Endodermal cell (in vitro differentiated cells): ENCODE measurements at regions not wholly inside any gene's neighbourhood (a gene's known extent, or its start where the extent isn't known, plus 50 kb on each side); places are given as distances from the start of the nearest gene placed in this dataset.

ENCODE experiments used
- DNase-seq: peaks from one replicate; pipeline ENCODE4 v3.0.0-alpha.2; 2017
- H3K27ac ChIP-seq: 2 replicates; pipeline ENCODE4 v1.5.1; 2013; ENCODE audit warnings: mild to moderate bottlenecking, low read depth, low read length, moderate library complexity
- H3K27me3 ChIP-seq: 2 replicates; pipeline ENCODE4 v1.6.1; 2013; ENCODE audit warnings: mild to moderate bottlenecking, low read length, moderate library complexity; ENCODE audit not compliant: insufficient read depth, control insufficient read depth, poor library complexity, severe bottlenecking
- H3K36me3 ChIP-seq: 2 replicates; pipeline ENCODE4 v1.7.0; 2013; ENCODE audit warnings: mild to moderate bottlenecking, low read length, moderate library complexity; ENCODE audit not compliant: control insufficient read depth, insufficient read depth
- H3K4me1 ChIP-seq: one replicate; pipeline ENCODE4 v1.7.0; 2013; ENCODE audit warnings: low read length; ENCODE audit not compliant: control insufficient read depth, insufficient read depth
- H3K4me3 ChIP-seq: 2 replicates; pipeline ENCODE4 v1.5.1; 2013; ENCODE audit warnings: mild to moderate bottlenecking, low read length, moderate library complexity
- H3K9ac ChIP-seq: 2 replicates; pipeline ENCODE4 v1.6.1; 2013; ENCODE audit warnings: mild to moderate bottlenecking, low read length, moderate library complexity; ENCODE audit not compliant: poor library complexity, severe bottlenecking; ENCODE audit errors: extremely low read depth
- H3K9me3 ChIP-seq: 2 replicates; pipeline ENCODE4 v1.6.1; 2013; ENCODE audit warnings: mild to moderate bottlenecking, low read length, moderate library complexity; ENCODE audit not compliant: control insufficient read depth
- H3K27ac Mint-ChIP-seq: 2 replicates; pipeline ENCODE4 v1.8.0; 2020; ENCODE audit warnings: mixed read lengths
- H3K27me3 Mint-ChIP-seq: 2 replicates; pipeline ENCODE4 v1.8.0; 2021; ENCODE audit warnings: mild to moderate bottlenecking, mixed read lengths; ENCODE audit not compliant: insufficient read depth
- H3K36me3 Mint-ChIP-seq: 2 replicates; pipeline ENCODE4 v1.8.0; 2020; ENCODE audit warnings: low read depth, mixed read lengths
- H3K4me1 Mint-ChIP-seq: 2 replicates; pipeline ENCODE4 v1.8.0; 2020; ENCODE audit warnings: mixed read lengths
- H3K4me3 Mint-ChIP-seq: 2 replicates; pipeline ENCODE4 v1.8.0; 2020; ENCODE audit warnings: mild to moderate bottlenecking, moderate library complexity, mixed read lengths
- H3K9me3 Mint-ChIP-seq: 2 replicates; pipeline ENCODE4 v1.8.0; 2020; ENCODE audit warnings: mild to moderate bottlenecking, mixed read lengths
- WGBS, 2 experiments: methylation state at CpG; one replicate each; pipeline versions ENCODE4 v1.1.5 to v1.1.7; 2013; ENCODE audit warnings: missing lambda C conversion rate in 2 of 2, mixed read lengths in 1 of 2; ENCODE audit not compliant: insufficient coverage in 1 of 2, insufficient read length in 1 of 2; 5-methylcytosine and 5-hydroxymethylcytosine counted together
- TF ChIP-seq, protein P1 (sequence below): fragments of 200-600 bp; sonication (generic); conservative IDR thresholded peaks from 2 replicates; pipeline ENCODE4 v1.5.0; 2021; ENCODE audit warnings: antibody characterized with exemption, mild to moderate bottlenecking

DNA sequence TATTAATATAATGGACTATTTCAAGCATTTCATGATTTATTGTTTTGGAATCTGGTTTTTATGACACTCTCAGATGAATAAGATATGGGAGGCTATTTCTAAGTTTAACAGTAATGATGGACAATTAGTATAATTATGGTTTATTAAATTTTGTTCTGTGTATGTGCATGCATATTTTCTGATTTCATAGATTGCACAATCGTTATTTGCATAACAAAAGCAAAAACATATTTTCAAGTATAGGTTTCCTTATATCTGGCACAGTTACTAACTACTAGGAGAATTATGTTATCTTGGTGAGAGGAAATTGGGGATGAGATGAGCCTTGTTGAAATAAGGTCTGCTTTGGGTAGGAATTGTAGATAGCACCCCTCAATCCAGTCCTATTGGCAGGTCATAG lies 413.1 kb downstream of the MCTP2 start:
- no peak for DNase-seq
- H3K9me3 Mint-ChIP-seq = no peaks in the 10 kb centered on the region
- no CpG with 5 or more reads among the region's 1 CpG for WGBS, 2 experiments

DNA sequence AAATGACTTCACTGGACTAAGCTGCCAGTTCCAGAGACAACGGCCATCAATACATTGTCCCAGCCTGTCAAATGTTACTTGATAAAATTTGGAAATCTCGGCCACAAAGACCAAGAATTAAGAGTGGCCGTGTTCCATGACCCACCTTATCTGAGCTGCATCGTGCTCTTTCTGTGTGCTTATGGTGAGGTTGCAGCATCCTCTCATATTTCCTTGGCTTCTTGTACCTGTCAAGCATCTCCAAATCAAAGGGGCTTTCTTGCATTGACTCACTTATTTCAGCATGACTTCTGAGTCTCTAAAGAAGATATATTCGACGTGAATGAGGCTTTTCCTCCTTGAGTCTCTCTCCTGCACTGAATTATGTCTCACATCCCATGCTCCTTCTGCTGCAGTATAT lies 421.7 kb downstream of the MCTP2 start:
- H3K4me3 ChIP-seq = no peak overlapping the region
- H3K27ac Mint-ChIP-seq = no peak overlapping the region
- H3K36me3 Mint-ChIP-seq = no peaks in the 10 kb centered on the region
- H3K27ac ChIP-seq = no peak overlapping the region
- H3K4me3 Mint-ChIP-seq = no peak overlapping the region
- H3K4me1 ChIP-seq = no peaks in the 10 kb centered on the region
- no peaks in the 10 kb centered on the region for H3K36me3 ChIP-seq
- no peaks in the 10 kb centered on the region for H3K4me1 Mint-ChIP-seq
- 87 to 94% methylated on average over 6 of the region's 6 CpGs for WGBS, 2 experiments
- peak; percentile 16 for DNase-seq
- H3K27me3 ChIP-seq = no peaks in the 10 kb centered on the region
- TF ChIP-seq, protein P1, sequence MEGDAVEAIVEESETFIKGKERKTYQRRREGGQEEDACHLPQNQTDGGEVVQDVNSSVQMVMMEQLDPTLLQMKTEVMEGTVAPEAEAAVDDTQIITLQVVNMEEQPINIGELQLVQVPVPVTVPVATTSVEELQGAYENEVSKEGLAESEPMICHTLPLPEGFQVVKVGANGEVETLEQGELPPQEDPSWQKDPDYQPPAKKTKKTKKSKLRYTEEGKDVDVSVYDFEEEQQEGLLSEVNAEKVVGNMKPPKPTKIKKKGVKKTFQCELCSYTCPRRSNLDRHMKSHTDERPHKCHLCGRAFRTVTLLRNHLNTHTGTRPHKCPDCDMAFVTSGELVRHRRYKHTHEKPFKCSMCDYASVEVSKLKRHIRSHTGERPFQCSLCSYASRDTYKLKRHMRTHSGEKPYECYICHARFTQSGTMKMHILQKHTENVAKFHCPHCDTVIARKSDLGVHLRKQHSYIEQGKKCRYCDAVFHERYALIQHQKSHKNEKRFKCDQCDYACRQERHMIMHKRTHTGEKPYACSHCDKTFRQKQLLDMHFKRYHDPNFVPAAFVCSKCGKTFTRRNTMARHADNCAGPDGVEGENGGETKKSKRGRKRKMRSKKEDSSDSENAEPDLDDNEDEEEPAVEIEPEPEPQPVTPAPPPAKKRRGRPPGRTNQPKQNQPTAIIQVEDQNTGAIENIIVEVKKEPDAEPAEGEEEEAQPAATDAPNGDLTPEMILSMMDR = no peak
- peaks cover 2% of the 10 kb centered on the region for H3K9me3 Mint-ChIP-seq
- no peak overlapping the region for H3K9ac ChIP-seq
- H3K9me3 ChIP-seq = no peaks in the 10 kb centered on the region
- H3K27me3 Mint-ChIP-seq = no peaks in the 10 kb centered on the region

More for the DNA sequence above, 413.1 kb downstream of the MCTP2 start:
- Histone ChIP-seq H3K27ac (no peak overlapping the region), H3K4me1 (no peaks in the 10 kb centered on the region), H3K4me3 (no peak overlapping the region), H3K9me3 (no peaks in the 10 kb centered on the region), H3K9ac (no peak overlapping the region), H3K36me3 (no peaks in the 10 kb centered on the region), H3K27me3 (no peaks in the 10 kb centered on the region)
- H3K27me3 Mint-ChIP-seq = no peaks in the 10 kb centered on the region
- H3K36me3 Mint-ChIP-seq = no peaks in the 10 kb centered on the region
- TF ChIP-seq, protein P1 = no peak
- no peaks in the 10 kb centered on the region for H3K4me1 Mint-ChIP-seq
- H3K27ac Mint-ChIP-seq = no peak overlapping the region
- no peak overlapping the region for H3K4me3 Mint-ChIP-seq

DNA sequence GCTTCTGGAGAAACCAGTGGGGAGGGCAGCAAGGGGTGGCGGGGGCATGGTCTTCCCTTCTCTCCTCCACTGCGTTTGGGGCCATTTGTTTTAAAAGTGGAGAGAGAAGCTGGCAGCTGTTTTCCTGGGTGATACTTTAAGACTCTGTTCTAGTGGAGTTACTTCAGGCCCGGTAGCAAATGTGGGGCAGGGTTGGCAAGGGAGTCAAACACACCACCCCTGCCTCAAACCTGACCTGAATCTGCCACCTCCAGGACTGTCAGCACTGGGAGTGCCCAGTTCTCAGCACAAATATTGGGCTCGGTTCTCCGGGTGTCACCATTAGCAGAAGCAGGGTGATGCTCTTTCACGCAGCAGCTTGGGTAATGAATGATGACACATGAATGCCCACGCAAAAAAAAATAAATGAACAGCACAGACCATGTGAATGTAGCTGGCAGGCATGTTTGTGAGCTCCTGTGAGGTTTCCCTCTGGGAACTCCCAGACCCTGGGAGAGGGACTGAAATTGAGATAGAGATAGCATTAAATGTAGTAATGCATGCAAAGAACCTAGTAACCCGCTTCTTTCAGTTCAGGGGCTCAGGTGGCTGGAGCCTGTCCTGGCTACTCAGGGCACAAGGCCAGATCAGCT lies 424.0 kb downstream of the MCTP2 start:
- Histone ChIP-seq H3K4me3 (no peak overlapping the region), H3K4me1 (no peaks in the 10 kb centered on the region), H3K9me3 (no peaks in the 10 kb centered on the region), H3K27me3 (no peaks in the 10 kb centered on the region), H3K36me3 (no peaks in the 10 kb centered on the region), H3K27ac (no peak overlapping the region), H3K9ac (no peak overlapping the region)
- Mint-ChIP-seq H3K9me3 (peaks cover 2% of the 10 kb centered on the region), H3K4me3 (no peak overlapping the region), H3K4me1 (no peaks in the 10 kb centered on the region), H3K27me3 (no peaks in the 10 kb centered on the region), H3K36me3 (no peaks in the 10 kb centered on the region), H3K27ac (no peak overlapping the region)
- TF ChIP-seq, protein P1 = no peak
- WGBS, 2 experiments = 89 to 95% methylated on average over 3 to 8 of the region's 8 CpGs
- DNase-seq = peak; percentile 29
